Activated CD4-positive, CD25-positive, alpha-beta regulatory T cell treated with anti-CD3 and anti-CD28 coated beads, Interleukin-2, amount 50 U/mL, for 24 hours (primary cell): ENCODE measurements at regions not wholly inside any gene's neighbourhood (a gene's known extent, or its start where the extent isn't known, plus 50 kb on each side); places are given as distances from the start of the nearest gene placed in this dataset.
A peak's percentile ranks its signal among the peaks of the same experiment; 100 is the strongest.
"Not testable (repeated sequence)": the region's sequence is repeated elsewhere in the genome, so short reads cannot be mapped to it uniquely, and the experiment has no call there.

Experiments used
- ATAC-seq, 2 donors: fragments of 150-1000 bp; cut with Tn5 transposase; one replicate each; pipeline ENCODE4 v1.10.0; 2021; ENCODE audit warnings: mild to moderate bottlenecking in 1 of 2, moderate library complexity in 1 of 2

DNA sequence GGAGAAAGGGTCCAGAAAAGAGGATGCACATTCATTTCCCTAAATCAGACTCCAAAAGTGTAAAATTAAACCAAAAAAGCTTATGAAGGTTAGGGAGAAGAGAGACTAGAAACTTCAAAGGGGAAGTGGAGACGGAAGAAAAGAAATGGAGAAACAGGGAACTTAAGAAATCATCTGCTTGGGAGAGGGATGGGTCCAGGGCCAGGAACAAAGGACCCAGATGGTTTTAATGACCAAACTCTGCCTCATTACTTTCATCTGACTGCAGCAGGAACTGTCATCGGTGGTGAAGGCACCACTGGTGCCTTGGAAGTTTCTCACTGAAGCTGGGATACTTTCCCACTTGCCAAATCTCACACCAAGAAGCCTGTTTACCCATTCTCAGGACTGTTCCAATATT, 70.5 kb upstream of the SLC4A7 start:
- no peak for ATAC-seq

DNA sequence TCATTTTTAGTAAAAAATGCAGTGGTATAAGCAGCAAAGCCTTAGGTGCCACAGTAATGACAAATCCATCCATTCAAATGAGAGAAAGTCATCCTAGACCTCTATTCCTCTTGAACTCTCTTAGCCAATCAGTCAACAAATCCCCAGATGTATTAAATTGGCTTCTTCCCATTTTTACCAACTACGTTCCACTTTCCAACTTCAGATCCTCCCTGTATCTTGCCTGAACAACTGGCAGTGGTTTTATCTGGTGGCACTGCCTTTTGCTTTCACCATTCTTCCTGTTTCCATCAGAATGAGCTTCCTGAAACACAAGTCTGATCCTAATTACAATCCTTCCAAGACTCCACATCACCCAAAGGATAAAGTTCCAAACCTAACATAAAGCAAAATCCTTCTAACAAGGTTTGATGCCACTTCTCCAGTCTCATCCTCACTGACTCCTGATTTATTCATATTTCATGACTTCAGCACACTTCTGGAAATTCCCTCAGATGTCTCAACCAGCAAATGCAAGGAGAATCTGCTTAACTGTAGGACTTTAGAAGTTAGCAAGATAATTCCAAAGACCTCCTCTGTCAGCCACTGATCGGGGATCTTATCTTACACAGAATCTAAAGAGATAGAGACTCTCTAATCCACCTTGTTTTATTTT, 69.8 kb upstream of the SLC4A7 start:
- ATAC-seq, result no peak

DNA sequence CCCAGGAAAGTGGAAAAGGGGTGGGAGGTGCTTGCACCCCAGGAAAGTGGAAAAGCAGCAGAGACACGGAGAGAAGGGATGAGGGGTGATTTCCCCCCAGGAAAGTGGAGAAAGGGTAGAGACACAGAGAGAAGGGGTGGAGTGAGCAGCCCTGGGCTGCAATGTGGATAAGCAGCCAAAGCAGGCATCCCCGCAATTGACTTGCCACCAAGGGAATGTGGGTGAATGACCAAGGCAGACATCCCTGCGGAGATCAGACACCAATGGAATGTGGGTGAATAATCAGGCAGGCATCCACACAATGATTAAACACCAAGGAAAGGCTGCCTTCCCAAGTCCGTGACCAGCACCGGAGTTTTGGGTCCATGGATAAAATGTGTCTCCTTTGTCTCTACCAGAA, 68.5 kb upstream of the SLC4A7 start:
- not testable (repeated sequence) for ATAC-seq

DNA sequence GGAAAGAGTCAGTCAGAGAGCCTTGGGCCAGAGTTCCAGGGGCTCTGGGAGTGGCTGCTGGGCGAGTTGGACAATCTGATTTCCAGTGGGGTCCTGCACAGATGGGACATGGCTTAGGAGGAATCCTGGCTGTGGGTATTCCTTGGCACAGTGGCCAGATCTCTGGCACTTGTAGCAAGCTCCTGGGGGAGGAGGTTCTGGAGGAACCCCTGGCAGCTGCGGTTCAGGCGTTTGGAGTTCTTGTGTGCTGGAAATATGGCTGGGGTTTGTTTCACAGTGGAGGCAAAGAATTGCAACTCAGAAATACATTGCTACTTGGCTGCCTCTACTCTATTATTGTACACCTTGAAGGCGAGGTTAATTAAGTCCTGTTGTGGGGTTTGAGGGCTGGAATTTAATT, 67.2 kb upstream of the SLC4A7 start:
- not testable (repeated sequence) for ATAC-seq

DNA sequence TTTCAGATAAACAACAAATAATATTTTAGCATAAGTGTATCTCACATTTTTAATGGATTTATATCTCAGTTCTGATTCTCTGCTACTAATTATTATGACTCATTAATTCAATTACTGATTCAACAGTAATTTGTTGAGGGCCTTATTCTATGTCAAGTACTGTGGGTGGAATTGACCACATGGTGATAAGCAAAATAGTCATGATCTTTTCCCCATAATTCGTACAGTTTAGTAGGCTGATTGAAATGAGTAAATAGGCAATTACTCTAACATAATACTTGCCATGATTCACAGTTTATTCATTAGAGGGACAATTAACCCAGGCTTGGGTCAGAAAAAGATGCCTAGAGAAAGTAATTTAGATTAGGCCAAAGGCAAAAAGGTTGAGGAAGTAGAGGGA, 60.9 kb upstream of the SLC4A7 start:
- ATAC-seq, result peak; percentile 70 to 71

DNA sequence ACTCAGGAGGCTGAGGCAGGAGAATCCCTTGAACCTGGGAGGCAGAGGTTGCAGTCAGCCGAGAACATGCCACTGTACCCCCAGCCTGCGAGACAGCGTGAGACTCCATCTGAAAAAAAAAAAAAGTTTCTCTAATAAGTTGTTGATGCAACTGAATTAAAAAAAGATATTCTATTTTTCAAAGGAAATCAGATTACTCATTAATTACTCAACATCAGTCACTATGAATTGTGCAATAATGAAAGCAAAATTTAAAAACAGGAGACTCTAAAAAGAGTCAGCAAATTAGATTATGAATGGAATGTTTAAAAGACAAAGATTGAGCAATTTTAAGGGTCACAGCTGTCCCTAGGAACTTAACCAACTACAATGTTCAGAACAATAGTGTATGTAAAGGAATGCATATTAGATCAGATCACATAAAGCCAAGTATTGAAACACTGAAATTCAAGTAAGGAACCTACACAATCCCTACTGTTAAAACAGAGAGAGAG, 60.2 kb upstream of the SLC4A7 start:
- ATAC-seq, result peak; percentile 62 to 77

DNA sequence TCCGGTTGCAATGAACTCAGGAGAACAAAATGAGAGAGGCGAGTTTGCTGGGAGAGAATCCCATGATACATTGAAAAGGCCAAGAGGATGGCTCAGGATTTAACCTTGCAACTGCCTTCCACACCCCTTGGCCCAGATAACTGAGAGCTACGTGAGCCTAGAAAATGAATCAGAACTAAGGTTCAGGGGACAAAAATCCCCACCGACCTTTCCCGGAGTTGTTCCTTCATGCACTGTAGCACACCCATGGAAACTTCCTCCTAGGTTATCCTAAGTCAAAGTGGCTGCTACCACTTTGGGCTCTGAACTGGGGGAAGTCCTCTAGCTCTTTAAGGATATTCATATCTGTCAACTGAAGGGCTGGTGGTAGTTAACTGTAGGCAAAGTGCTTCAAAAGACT, 58.3 kb upstream of the SLC4A7 start:
- no peak for ATAC-seq

DNA sequence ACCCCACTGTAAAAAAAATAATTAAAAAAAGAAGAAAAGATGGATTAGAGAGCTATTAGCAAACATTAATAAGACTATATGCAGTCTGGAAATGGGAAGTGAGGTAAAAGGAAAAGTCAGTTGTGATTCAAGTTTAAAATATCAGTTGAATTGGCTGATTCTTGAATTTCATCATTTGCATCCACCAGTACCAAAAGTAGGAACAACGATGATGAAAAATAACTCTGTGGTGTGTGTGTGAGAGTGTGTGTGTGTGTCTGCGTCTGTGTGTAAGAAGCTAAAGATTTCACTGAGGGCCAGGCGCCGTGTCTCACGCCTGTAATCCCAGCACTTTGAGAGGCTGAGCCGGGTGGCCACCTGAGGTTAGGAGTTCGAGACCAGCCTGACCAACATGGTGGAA, 56.0 kb upstream of the SLC4A7 start:
- no peak for ATAC-seq

DNA sequence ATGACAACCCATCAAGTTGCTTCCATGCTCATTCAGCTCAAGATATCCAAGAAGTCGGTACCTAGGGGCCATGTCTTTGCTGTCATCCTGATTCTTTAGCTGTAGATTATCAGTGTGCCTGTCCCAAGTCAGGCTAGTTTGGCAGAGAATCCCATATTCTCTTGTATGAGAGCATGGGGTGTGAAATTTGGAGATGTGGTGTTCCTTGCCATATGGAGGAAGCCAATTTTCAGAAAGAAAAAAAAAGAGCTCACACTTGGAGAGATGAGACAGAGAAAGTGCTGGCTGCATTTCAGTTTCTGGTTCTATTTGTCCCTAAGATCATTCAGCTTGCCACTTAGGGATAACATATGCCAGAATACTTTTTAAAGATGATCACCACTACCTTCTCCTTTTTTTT, 52.3 kb upstream of the SLC4A7 start:
- ATAC-seq, result no peak

DNA sequence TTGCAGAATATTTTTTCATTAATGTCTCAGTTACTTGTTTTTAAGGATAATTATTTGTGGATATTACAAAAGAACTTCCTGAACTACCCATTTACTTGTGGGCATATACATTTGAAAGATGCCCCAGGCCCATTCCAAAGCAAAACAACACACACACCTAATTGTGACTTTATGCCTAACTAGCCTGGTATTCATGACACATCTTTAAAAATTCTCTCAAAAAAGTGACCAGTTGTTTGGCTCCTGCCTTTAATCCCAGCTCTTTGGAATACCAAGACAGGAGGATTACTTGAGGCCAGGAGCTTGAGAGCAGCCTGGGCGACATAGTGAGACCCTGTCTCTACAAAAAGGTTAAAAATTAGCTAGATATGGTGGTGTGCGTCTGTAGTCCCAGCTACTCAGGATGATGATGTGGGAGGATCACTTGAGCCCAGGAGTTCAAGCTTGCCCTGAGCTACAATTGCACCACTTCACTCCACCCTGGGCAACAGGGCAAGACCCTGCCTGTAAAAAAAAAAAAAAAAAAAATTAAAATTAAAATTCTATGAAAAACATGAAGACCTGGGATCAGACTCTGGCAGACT, 51.7 kb upstream of the SLC4A7 start:
- ATAC-seq, result no peak

DNA sequence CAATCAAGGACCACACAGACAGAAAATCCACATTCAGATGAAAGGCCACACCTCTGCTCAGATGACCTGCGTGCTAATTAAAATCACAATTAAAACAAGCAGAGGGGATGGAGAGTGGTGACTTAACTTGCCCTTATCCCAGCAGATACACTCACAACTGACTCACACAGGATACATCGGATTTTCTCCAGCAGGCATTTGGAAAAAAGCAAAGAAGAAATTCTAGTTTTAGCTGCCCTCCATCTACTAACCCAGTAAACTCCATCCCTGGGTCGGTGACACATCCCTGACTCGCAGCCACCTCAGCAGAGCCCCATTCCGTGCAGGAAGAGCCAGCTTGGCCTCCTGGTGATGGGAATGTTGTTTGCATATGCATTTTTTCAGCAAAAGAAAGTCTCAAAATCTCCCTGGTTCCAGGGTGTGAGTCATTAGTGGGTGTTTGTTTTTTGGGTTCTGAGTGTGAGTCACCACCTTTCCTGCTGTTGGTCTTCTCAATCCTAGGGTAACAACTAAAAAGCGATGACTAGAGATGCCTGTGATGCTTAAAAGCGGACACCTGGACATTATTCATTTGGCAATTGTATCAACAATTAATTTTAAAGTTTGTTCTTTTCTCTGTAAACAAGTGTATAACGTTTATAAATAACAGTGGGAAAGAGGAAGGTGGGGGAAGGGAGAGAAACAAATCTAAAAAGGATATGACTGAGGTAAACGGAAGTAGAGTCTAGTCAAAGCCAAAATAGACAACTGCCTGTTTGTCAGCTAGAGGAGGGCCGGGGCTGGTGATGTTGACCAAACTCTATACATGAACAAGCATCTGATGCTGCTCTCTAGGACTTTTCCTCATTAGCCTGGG, 49.8 kb upstream of the SLC4A7 start:
- ATAC-seq, result peak; percentile 74 to 82
